ENCODE measurements at regions not wholly inside any gene's neighbourhood (a gene's known extent, or its start where the extent isn't known, plus 50 kb on each side); places are given as distances from the start of the nearest gene placed in this dataset.

- TF ChIP-seq CHD7 (IDR thresholded peaks at IDR 0.05; ENCODE audit: insufficient replicate concordance, low read length), result no peak
- no peak for TF ChIP-seq CEBPB (IDR thresholded peaks at IDR 0.05; ENCODE audit: low read depth, low read length)
- TF ChIP-seq HDAC2 (IDR thresholded peaks at IDR 0.05; ENCODE audit: borderline replicate concordance in 1 of 2, low read depth in 2 of 2, low read length in 2 of 2), result no peak
- no peak for TF ChIP-seq KDM5A (IDR thresholded peaks at IDR 0.05; ENCODE audit: low read length)
- TF ChIP-seq YY1 (IDR thresholded peaks at IDR 0.05; ENCODE audit: low read depth, low read length), result no peak
- no peak for TF ChIP-seq BRCA1 (IDR thresholded peaks at IDR 0.05; ENCODE audit: low read depth, low read length)
- no peak for TF ChIP-seq GABPA (IDR thresholded peaks at IDR 0.05; ENCODE audit: borderline replicate concordance, insufficient read depth, low read length)
- no peak for TF ChIP-seq FOSL1 (IDR thresholded peaks at IDR 0.05; ENCODE audit: insufficient read depth, low read depth, low read length)
- no peak for TF ChIP-seq TBP (IDR thresholded peaks at IDR 0.05; ENCODE audit: low read depth, low read length)
- no peak for TF ChIP-seq CBX8 (IDR thresholded peaks at IDR 0.05; ENCODE audit: borderline replicate concordance, low read depth, low read length)
- TF ChIP-seq MAX (IDR thresholded peaks at IDR 0.05), result no peak
- TF ChIP-seq TAF1 (IDR thresholded peaks at IDR 0.05; ENCODE audit: low read depth, low read length), result no peak
- TF ChIP-seq SP1 (IDR thresholded peaks at IDR 0.05; ENCODE audit: low read depth, low read length), result no peak
These were observed 226.8 kb downstream of the XPNPEP1 start (continued) for GRCh38 chr10:109696462-109696861.
